COLO668 (cell line): ENCODE measurements at regions not wholly inside any gene's neighbourhood (a gene's known extent, or its start where the extent isn't known, plus 50 kb on each side); places are given as distances from the start of the nearest gene placed in this dataset.
A peak's percentile ranks its signal among the peaks of the same experiment; 100 is the strongest.
"Not testable (repeated sequence)": the region's sequence is repeated elsewhere in the genome, so short reads cannot be mapped to it uniquely, and the experiment has no call there.

Experiments used
- DNase-seq: peaks from one replicate; lab custom pipeline; 2025; ENCODE audit not compliant: unreplicated experiment; lab: John Stamatoyannopoulos, UW

- DNase-seq, result no peak
Observed at GRCh38 chr5:143947313-143947712, 135.4 kb downstream of the HMHB1 start.

GRCh38 chr5:143952809-143953208 is 140.8 kb downstream of the HMHB1 start:
- no peak for DNase-seq

- no peak for DNase-seq
Observed at GRCh38 chr5:143953851-143954250, 141.9 kb downstream of the HMHB1 start.

GRCh38 chr5:143955141-143955540 is 143.2 kb downstream of the HMHB1 start:
- DNase-seq, result no peak

GRCh38 chr5:143957455-143957854 is 145.5 kb downstream of the HMHB1 start:
- DNase-seq, result no peak

GRCh38 chr5:143962201-143962600 is 150.2 kb downstream of the HMHB1 start:
- no peak for DNase-seq

GRCh38 chr5:143964919-143965318 is 153.0 kb downstream of the HMHB1 start:
- DNase-seq, result no peak

GRCh38 chr5:143966280-143966679 is 154.3 kb downstream of the HMHB1 start:
- no peak for DNase-seq

GRCh38 chr5:143968071-143968878 is 156.3 kb downstream of the HMHB1 start:
- peak; percentile 1 for DNase-seq

GRCh38 chr5:143970159-143970558 is 158.2 kb downstream of the HMHB1 start:
- no peak for DNase-seq

GRCh38 chr5:143972068-143972467 is 160.1 kb downstream of the HMHB1 start:
- DNase-seq, result no peak

- DNase-seq, result no peak
Observed at GRCh38 chr5:143976055-143976454, 164.1 kb downstream of the HMHB1 start.

- no peak for DNase-seq
Observed at GRCh38 chr5:143977891-143978461, 166.0 kb downstream of the HMHB1 start.

GRCh38 chr5:143979044-143979690 is 167.2 kb downstream of the HMHB1 start:
- DNase-seq, result no peak

- DNase-seq, result no peak
Observed at GRCh38 chr5:143980506-143980905, 168.5 kb downstream of the HMHB1 start.

GRCh38 chr5:143982957-143983356 is 171.0 kb downstream of the HMHB1 start:
- DNase-seq, result not testable (repeated sequence)

- no peak for DNase-seq
Observed at GRCh38 chr5:143985832-143986515, 174.0 kb downstream of the HMHB1 start.

- DNase-seq, result no peak
Observed at GRCh38 chr5:143986516-143987212, 174.7 kb downstream of the HMHB1 start.

- no peak for DNase-seq
Observed at GRCh38 chr5:143987264-143987663, 175.3 kb downstream of the HMHB1 start.

GRCh38 chr5:143987751-143988560 is 176.0 kb downstream of the HMHB1 start:
- DNase-seq, result no peak
